NCI-H345 treated with DMSO at 0.1 percent for 48 hours (cell line): ENCODE measurements at regions not wholly inside any gene's neighbourhood (a gene's known extent, or its start where the extent isn't known, plus 50 kb on each side); places are given as distances from the start of the nearest gene placed in this dataset.
"Not testable (repeated sequence)": the region's sequence is repeated elsewhere in the genome, so short reads cannot be mapped to it uniquely, and the experiment has no call there.

ENCODE experiments used
- DNase-seq: peaks from one replicate; lab custom pipeline; 2025; ENCODE audit not compliant: unreplicated experiment; lab: John Stamatoyannopoulos, UW

DNA sequence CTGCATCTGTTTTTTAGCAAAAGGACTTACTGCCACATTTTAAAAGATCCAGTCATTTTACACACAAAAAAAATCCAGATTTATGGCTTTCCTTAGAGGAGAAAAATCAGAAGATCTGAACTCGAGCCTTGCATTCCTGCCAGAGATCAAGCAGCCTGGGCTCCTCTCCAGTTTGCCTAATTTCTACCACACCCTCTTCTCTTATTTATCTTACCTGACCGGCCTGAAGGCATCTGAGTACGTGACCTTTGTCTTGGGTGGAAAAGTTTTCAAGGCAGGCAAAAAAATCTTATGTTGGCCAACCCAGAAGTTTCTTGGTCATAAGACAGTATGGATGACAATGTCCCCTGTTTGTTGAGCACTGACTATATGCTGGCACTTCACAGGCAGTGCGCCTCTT lies 60.3 kb downstream of the CHRD start:
- no peak for DNase-seq

DNA sequence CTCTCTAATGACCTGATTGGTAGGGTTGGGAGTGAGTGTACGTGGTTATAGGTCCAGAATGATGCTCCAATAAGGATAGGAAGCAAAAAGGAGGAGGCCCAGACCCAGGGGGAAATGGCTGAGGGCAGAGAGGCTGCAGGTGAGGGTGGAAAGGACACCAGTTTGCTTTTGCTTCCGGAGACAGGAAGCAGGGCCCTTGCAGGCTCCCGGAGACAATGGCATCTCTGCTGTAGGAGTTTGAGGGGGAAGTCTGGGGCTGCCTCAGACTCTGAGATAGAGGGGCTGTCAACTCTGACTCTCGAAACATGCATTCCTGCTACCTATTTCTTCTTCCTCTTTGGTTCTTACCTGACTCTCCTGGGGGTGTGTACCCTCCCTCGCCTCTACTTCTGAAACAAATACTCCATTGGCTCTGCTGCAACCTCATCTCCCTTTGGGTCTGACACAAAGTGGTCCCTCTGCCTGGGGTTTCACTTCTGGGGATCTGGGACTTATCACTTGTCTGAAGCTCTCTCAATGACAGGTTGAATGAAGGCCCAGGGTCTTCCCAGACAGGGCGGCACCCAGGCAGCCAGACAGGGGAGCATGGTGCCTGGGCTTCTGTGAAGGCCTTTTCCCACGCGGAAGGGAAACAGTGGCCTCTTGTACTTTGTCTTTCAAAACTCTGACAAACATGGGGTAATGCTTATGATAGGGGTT lies 61.5 kb downstream of the CHRD start:
- no peak for DNase-seq

- DNase-seq: no peak
Measured at GRCh38 chr3:184443364-184443763, 63.5 kb downstream of the CHRD start.

DNA sequence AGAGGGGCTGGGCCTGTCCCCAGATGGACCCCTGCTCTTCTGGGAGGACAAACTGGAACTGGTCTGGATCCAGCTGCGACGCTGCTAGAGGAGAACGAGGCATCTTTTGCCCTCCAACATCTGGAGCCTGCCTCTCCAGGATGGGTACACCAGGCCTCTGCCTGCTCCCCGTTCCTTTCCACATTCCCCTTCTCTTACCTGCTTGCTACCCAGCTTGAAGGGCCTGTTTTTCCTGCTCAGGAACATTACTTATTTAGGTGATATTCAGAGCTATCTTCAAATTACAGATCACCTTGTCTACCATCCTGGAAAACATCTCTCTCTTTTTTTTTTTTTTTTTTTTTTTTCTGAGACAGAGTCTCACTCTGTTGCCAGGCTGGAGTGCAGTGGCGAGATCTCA lies 64.0 kb downstream of the CHRD start:
- no peak for DNase-seq

GRCh38 chr3:184448321-184449160 lies 68.7 kb downstream of the CHRD start:
- no peak for DNase-seq

- no peak for DNase-seq
Measured at GRCh38 chr3:184449161-184449515, 69.3 kb downstream of the CHRD start.

DNA sequence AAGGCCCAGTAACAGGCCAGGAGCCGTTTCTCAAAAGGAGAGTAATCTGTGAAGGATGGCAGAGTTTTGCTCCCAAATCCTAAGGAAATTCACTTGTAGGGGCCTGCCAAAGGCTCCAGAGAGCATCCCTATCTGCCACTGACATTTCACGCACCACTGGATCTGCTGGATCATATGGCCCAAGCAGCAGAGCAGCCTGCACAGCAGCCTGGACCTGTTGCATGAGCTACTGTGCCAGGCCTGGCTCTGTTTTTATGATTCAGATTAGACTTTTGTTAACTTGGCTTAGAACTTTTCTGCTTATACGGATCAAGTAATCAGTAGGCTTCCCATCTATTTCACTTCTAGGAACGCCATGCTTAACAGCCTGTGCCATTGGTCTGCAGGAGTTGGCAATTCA lies 70.7 kb downstream of the CHRD start:
- DNase-seq: no peak

DNA sequence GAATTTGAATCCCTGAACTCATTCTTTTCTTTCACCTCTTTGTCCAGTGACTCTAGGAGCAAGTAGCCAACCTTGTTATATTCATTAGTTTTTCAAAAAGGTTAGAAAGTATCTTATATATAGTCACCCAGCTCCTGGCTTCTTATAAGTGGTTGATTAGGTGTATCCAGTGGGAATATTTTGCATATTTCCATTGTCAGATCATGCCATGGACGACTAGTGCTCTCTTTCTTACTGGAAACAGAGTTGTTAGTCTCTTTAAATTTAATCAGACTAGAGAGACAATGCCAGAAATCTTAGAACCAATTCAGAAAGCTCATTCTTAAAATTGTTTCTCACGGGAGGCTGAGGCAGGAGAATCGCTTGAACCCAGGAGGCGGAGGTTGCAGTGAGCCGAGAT lies 73.4 kb downstream of the CHRD start:
- no peak for DNase-seq

- no peak for DNase-seq
Measured at GRCh38 chr3:184455991-184456390, 76.1 kb downstream of the CHRD start.

- DNase-seq: no peak
Measured at GRCh38 chr3:184456476-184456875, 76.6 kb downstream of the CHRD start.

DNA sequence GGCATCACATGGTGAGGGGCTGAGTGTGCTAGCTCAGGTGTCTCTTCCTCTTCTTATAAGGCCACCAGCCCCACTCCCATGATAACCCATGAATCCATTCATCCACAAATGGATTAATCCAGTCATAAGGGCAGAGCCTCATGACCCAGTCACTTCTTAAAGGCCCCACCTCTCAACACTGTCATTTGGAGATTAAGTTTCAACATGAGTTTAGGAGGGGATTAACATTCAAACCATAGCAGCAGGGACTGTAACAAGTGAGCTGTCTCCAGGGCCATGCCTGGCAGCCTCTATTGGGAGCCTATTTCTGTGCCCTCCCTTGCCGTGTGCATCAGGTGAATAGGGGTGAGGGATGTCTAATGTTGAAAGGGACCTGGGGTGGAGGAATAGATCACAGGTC lies 77.5 kb downstream of the CHRD start:
- no peak for DNase-seq

GRCh38 chr3:184457784-184458377 lies 78.0 kb downstream of the CHRD start:
- not testable (repeated sequence) for DNase-seq

- no peak for DNase-seq
Measured at GRCh38 chr3:184459355-184459754, 79.5 kb downstream of the CHRD start.

DNA sequence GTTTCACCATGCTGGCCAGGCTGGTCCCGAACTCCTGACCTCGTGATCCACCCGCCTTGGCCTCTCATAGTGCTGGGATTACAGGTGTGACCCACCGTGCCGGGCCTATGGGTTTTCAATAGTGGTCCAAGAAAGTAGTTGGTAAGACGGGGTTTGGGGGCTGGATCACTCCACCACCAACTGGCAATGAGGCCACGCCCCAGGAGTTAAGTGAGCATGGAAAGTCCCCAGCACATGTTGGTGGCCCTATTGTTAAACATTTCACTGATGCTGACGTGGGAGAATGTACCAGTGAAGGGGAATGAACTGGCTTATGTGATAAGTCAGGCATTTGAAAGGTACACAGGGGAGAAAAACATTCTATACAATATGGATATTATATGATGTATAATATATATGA lies 80.4 kb downstream of the CHRD start:
- DNase-seq: no peak

DNA sequence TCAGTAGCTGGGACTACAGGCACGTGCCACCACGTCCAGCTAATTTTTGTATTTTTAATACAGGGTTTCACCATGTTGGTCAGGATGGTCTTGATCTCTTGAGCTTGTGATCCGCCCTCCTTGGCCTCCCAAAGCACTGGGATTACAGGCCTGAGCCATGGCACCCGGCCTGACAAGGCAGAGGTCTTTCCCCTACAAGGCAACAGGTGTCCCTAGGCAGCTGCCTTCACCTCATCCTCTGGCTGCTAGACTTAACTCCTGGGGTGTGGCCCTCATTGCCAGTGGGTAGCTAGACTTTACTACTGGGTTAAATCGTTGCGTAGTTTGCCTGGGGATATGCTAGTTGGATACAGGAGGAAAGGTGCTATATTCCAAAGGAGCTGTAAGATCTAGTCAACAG lies 81.4 kb downstream of the CHRD start:
- DNase-seq: no peak

- DNase-seq: no peak
Measured at GRCh38 chr3:184465883-184466412, 86.1 kb downstream of the CHRD start.

DNA sequence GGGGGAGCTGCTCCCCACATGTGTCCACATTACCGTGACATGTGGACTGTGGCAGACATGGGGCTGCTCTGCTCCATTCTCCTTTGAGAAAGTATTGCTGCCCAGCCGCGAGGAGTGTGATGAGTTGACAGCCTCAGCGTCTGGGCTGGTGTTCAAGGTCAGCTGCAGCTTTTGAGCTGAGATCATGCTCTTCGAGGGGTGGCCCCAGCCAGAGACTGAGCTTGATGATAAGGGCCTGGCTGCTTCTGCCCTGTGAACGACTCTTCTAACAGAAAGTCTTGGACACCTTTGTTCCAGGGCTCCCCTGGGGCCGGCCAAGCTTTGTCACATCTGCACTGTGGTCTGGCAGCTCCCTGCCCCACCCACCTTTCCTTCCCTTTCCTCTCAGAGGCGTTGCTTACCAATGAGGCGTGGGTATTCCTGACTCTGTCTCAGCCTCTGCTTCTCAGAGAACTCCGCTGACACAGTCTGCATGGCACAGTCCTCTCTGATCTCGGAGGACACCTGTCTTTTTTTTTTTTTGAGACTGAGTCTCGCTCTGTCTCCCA lies 86.6 kb downstream of the CHRD start:
- DNase-seq: no peak

- DNase-seq: no peak
Measured at GRCh38 chr3:184467171-184467570, 87.3 kb downstream of the CHRD start.

- no peak for DNase-seq
Measured at GRCh38 chr3:184470551-184470950, 90.7 kb downstream of the CHRD start.

DNA sequence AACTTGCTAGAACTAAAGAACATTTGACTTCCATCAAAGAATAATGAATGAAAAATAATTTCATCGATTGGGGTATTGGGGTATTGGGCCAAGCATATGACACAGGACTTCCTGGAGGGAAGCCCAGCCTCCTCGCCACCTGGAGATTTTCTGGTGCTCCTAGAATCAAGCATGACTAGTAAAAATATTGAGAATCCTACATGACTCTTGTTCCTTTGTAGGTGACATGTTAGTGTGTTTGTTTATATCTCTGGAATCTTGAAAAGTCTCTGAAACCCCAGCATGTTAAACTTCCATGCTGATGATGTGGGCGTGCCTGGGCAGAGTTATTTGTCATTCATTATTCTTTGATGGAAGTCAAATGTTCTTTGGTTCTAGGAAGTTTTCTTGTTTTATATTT lies 90.1 kb upstream of the EPHB3 start:
- DNase-seq: no peak

DNA sequence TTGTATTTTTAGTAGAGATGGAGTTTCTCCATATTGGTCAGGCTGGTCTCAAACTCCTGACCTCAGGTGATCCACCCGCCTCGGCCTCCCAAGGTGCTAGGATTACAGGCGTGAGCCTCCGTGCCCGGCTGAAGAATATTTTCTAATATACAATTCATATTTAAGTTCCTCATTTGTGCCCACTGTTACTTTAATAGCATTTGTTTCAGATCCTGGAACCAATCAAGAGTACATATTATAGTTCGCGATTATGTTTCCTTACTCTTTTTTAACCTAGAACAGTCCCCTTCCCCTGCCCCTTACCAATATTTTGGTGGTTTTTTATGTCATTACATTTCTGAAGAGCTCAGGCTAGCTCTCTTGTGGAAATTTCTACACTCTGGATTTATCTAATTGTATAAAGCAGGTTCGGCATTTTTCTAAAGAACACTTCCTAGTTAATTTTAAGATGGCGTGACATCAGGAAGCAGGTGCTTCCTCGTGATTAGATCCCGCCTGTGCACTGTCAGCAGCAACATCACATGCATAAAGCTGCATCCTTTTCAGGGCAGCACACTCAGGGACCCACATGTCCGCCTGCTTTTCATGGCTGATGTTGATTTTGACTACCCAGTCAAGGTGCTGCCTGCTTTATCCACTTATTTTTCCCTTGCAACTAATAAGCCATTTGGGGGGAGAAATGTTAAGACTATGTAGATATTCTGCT lies 88.7 kb upstream of the EPHB3 start:
- no peak for DNase-seq
